ENCODE measurements at regions not wholly inside any gene's neighbourhood (a gene's known extent, or its start where the extent isn't known, plus 50 kb on each side); places are given as distances from the start of the nearest gene placed in this dataset.

DNA sequence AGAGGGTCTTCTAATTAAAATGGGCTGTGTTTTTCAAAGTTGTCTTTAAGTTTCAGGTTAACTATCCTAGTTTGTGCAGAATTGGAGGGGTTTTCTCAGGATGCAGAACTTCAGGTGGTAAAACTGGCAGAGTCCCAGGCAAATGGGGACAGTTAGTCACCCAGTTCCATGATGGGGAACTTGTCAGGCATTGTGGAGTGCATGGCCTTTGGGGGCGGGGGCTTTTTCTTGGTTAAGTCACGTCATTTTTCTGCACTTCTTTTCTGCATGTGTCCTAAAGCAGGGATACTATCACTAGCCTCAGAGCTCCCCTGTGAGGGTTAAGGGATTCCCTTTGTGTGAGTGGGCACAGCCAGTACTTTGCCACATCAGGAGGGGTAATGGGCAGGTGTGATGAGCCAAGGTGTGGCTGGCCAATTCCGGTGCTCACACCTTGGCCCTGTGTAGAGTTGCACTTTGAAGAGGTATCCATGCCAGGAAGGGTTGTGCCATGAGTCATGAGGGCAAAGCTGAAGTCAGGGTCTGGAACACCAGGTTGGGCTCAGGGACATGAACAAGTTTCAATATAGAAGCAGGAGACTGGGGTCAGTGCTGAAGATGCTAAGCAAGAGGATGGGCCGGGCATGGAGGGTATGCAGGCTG lies 126.0 kb upstream of the RREB1 start:
- TF ChIP-seq CTCF (IDR thresholded peaks at IDR 0.05; ENCODE audit: poor library complexity) (no peak), EZH2 (IDR thresholded peaks at IDR 0.05; ENCODE audit: borderline replicate concordance) (no peak), EZH2phosphoT487 (IDR thresholded peaks at IDR 0.05; ENCODE audit: low read depth, severe bottlenecking, unreplicated experiment) (no peak)
